Fibroblast of skin of left quadriceps (primary cell): ENCODE measurements at regions not wholly inside any gene's neighbourhood (a gene's known extent, or its start where the extent isn't known, plus 50 kb on each side); places are given as distances from the start of the nearest gene placed in this dataset.

Experiments used
- DNase-seq, 2 experiments: peaks; one replicate each; pipeline ENCODE4 v3.0.0-alpha.2; 2013; ENCODE audit warnings: low read depth in 2 of 2

GRCh38 chr7:33754933-33755928, 150.1 kb upstream of the BMPER start:
- DNase-seq, result no peak

GRCh38 chr7:33757050-33757449, 148.3 kb upstream of the BMPER start:
- DNase-seq, result peak in 1 of 2 experiments; percentile 34

GRCh38 chr7:33757563-33758165, 147.7 kb upstream of the BMPER start:
- peak in 1 of 2 experiments; percentile 24 for DNase-seq

- no peak for DNase-seq
Observed at GRCh38 chr7:33760146-33760545, 145.2 kb upstream of the BMPER start.

- no peak for DNase-seq
Observed at GRCh38 chr7:33760834-33761233, 144.5 kb upstream of the BMPER start.

GRCh38 chr7:33761449-33762080, 143.8 kb upstream of the BMPER start:
- DNase-seq, result no peak

- no peak for DNase-seq
Observed at GRCh38 chr7:33762151-33762910, 143.0 kb upstream of the BMPER start.

GRCh38 chr7:33762911-33763306, 142.4 kb upstream of the BMPER start:
- peak in 1 of 2 experiments; percentile 33 for DNase-seq

- DNase-seq, result no peak
Observed at GRCh38 chr7:33764752-33765451, 140.4 kb upstream of the BMPER start.

GRCh38 chr7:33766405-33766804, 138.9 kb upstream of the BMPER start:
- DNase-seq, result no peak

GRCh38 chr7:33769930-33770329, 135.4 kb upstream of the BMPER start:
- DNase-seq, result no peak

- DNase-seq, result no peak
Observed at GRCh38 chr7:33770576-33770975, 134.8 kb upstream of the BMPER start.

GRCh38 chr7:33771422-33771821, 133.9 kb upstream of the BMPER start:
- DNase-seq, result no peak

- no peak for DNase-seq
Observed at GRCh38 chr7:33773053-33773452, 132.3 kb upstream of the BMPER start.

- peak; percentile 85 to 87 for DNase-seq
Observed at GRCh38 chr7:33774762-33775523, 130.4 kb upstream of the BMPER start.

- DNase-seq, result no peak
Observed at GRCh38 chr7:33775790-33776189, 129.5 kb upstream of the BMPER start.

GRCh38 chr7:33776788-33777187, 128.6 kb upstream of the BMPER start:
- DNase-seq, result no peak

GRCh38 chr7:33778195-33778594, 127.1 kb upstream of the BMPER start:
- no peak for DNase-seq

GRCh38 chr7:33779216-33779615, 126.1 kb upstream of the BMPER start:
- DNase-seq, result no peak

- DNase-seq, result no peak
Observed at GRCh38 chr7:33781167-33781566, 124.2 kb upstream of the BMPER start.
